ENCODE measurements at regions not wholly inside any gene's neighbourhood (a gene's known extent, or its start where the extent isn't known, plus 50 kb on each side); places are given as distances from the start of the nearest gene placed in this dataset.

DNA sequence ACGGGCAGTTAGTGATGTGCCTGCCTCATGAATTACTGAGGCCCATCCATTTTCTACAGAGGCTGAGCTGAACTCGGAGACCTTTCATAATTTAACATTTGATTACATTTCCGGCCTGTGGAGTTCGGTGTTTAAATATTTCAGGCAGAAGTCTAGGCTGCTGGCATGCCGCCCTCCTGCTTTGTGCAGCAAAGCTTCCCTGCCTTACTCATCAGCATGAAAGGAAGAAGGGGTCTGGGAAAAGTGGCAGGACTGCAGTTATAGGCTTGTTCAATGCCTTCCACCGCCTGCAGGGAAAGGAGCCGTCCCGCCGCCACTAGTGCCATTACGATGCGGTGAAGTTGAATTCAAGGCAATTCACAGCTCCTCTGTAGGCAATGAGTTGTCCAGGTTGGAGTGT lies 527.9 kb downstream of the NPHP4 start:
- TF ChIP-seq, protein P1, sequence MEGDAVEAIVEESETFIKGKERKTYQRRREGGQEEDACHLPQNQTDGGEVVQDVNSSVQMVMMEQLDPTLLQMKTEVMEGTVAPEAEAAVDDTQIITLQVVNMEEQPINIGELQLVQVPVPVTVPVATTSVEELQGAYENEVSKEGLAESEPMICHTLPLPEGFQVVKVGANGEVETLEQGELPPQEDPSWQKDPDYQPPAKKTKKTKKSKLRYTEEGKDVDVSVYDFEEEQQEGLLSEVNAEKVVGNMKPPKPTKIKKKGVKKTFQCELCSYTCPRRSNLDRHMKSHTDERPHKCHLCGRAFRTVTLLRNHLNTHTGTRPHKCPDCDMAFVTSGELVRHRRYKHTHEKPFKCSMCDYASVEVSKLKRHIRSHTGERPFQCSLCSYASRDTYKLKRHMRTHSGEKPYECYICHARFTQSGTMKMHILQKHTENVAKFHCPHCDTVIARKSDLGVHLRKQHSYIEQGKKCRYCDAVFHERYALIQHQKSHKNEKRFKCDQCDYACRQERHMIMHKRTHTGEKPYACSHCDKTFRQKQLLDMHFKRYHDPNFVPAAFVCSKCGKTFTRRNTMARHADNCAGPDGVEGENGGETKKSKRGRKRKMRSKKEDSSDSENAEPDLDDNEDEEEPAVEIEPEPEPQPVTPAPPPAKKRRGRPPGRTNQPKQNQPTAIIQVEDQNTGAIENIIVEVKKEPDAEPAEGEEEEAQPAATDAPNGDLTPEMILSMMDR (IDR thresholded peaks at IDR 0.05): no peak
- TF ChIP-seq EZH2 (IDR thresholded peaks at IDR 0.05; ENCODE audit: borderline replicate concordance, insufficient read depth, low read depth, low read length, poor library complexity, severe bottlenecking): no peak
